H9 (cell line): ENCODE measurements at regions not wholly inside any gene's neighbourhood (a gene's known extent, or its start where the extent isn't known, plus 50 kb on each side); places are given as distances from the start of the nearest gene placed in this dataset.

Source experiments
- DNase-seq: peaks from one replicate; pipeline ENCODE4 v3.0.0-alpha.2; 2017
- H2AFZ ChIP-seq: one replicate; pipeline ENCODE4 v1.6.1; 2013; ENCODE audit warnings: mild to moderate bottlenecking, low read length, control low read depth, moderate library complexity
- H2AK5ac ChIP-seq: 2 replicates; pipeline ENCODE4 v1.6.1; 2013; ENCODE audit warnings: low read length, control low read depth, mixed read lengths; ENCODE audit not compliant: insufficient read length
- H2BK120ac ChIP-seq: one replicate; pipeline ENCODE4 v1.6.1; 2013; ENCODE audit warnings: low read depth, mild to moderate bottlenecking, low read length, control low read depth, inconsistent platforms; ENCODE audit not compliant: poor library complexity, severe bottlenecking
- H2BK12ac ChIP-seq: 2 replicates; pipeline ENCODE4 v1.6.1; 2013; ENCODE audit warnings: low read length, control low read depth, mixed read lengths, low read depth; ENCODE audit not compliant: insufficient read length
- H2BK15ac ChIP-seq: 2 replicates; pipeline ENCODE4 v1.6.1; 2013; ENCODE audit warnings: low read depth, low read length, control low read depth
- H2BK20ac ChIP-seq: one replicate; pipeline ENCODE4 v1.6.1; 2013; ENCODE audit warnings: low read depth, mild to moderate bottlenecking, low read length, control low read depth, inconsistent platforms; ENCODE audit not compliant: poor library complexity, severe bottlenecking
- H2BK5ac ChIP-seq: 2 replicates; pipeline ENCODE4 v1.6.1; 2013; ENCODE audit warnings: low read length, control low read depth, mixed read lengths; ENCODE audit not compliant: insufficient read length
- H3K14ac ChIP-seq: 2 replicates; pipeline ENCODE4 v1.6.1; 2013; ENCODE audit warnings: low read length, control low read depth; ENCODE audit not compliant: insufficient read depth
- H3K18ac ChIP-seq: 2 replicates; pipeline ENCODE4 v1.6.1; 2013; ENCODE audit warnings: low read depth, mild to moderate bottlenecking, mixed read lengths, low read length, control low read depth; ENCODE audit not compliant: insufficient read length
- H3K23ac ChIP-seq: 2 replicates; pipeline ENCODE4 v1.6.1; 2013; ENCODE audit warnings: low read length, control low read depth, mixed read lengths, low read depth; ENCODE audit not compliant: insufficient read length
- H3K23me2 ChIP-seq: 2 replicates; pipeline ENCODE4 v1.6.1; 2013; ENCODE audit warnings: low read depth, mild to moderate bottlenecking, mixed read lengths, low read length, control low read depth; ENCODE audit not compliant: insufficient read length, poor library complexity, severe bottlenecking
- H3K27ac ChIP-seq: 2 replicates; pipeline ENCODE4 v1.5.1; 2013; ENCODE audit warnings: low read length, control low read depth, mixed read lengths, low read depth; ENCODE audit not compliant: insufficient read length
- H3K27me3 ChIP-seq: 2 replicates; pipeline ENCODE4 v1.6.1; 2013; ENCODE audit warnings: low read length, control low read depth, inconsistent platforms; ENCODE audit not compliant: insufficient read depth
- H3K4ac ChIP-seq: 2 replicates; pipeline ENCODE4 v1.6.1; 2013; ENCODE audit warnings: low read depth, mild to moderate bottlenecking, control low read depth, inconsistent platforms, low read length, moderate library complexity
- H3K4me1 ChIP-seq: 2 replicates; pipeline ENCODE4 v1.6.1; 2013; ENCODE audit warnings: low read length, control low read depth, inconsistent platforms; ENCODE audit not compliant: insufficient read depth
- H3K4me2 ChIP-seq: 2 replicates; pipeline ENCODE4 v1.6.1; 2013; ENCODE audit warnings: low read length, control low read depth, mixed read lengths; ENCODE audit not compliant: insufficient read length, insufficient read depth
- H3K56ac ChIP-seq: 2 replicates; pipeline ENCODE4 v1.6.1; 2013; ENCODE audit warnings: low read depth, mild to moderate bottlenecking, mixed read lengths, low read length, control low read depth; ENCODE audit not compliant: insufficient read length
- H3K79me1 ChIP-seq: 2 replicates; pipeline ENCODE4 v1.6.1; 2013; ENCODE audit warnings: low read depth, mild to moderate bottlenecking, moderate library complexity, low read length, control low read depth, inconsistent platforms; ENCODE audit not compliant: insufficient read depth, poor library complexity, severe bottlenecking
- H3K79me2 ChIP-seq: 2 replicates; pipeline ENCODE4 v1.6.1; 2013; ENCODE audit warnings: low read length, control low read depth, inconsistent platforms; ENCODE audit not compliant: insufficient read depth
- H3K9ac ChIP-seq: 2 replicates; pipeline ENCODE4 v1.6.1; 2013; ENCODE audit warnings: low read length, control low read depth, mixed read lengths; ENCODE audit not compliant: insufficient read length; ENCODE audit errors: extremely low read depth
- H3K9me3 ChIP-seq: one replicate; pipeline ENCODE4 v1.6.1; 2013; ENCODE audit warnings: low read depth, low read length, inconsistent platforms; ENCODE audit not compliant: control insufficient read depth
- H3T11ph ChIP-seq: one replicate; pipeline ENCODE4 v1.6.1; 2013; ENCODE audit warnings: mild to moderate bottlenecking, low read length, control low read depth, inconsistent platforms
- H4K20me1 ChIP-seq: one replicate; pipeline ENCODE4 v1.6.1; 2013; ENCODE audit not compliant: control insufficient read depth, insufficient read length, insufficient read depth
- H4K5ac ChIP-seq: 2 replicates; pipeline ENCODE4 v1.6.1; 2013; ENCODE audit warnings: low read depth, mild to moderate bottlenecking, mixed read lengths, low read length, control low read depth; ENCODE audit not compliant: insufficient read length
- H4K8ac ChIP-seq: replicated peaks from 2 replicates; pipeline ENCODE4 v1.6.1; 2013; ENCODE audit warnings: low read length, control low read depth, mixed read lengths, low read depth; ENCODE audit not compliant: insufficient read length
- H4K91ac ChIP-seq: 2 replicates; pipeline ENCODE4 v1.6.1; 2013; ENCODE audit warnings: low read depth, mild to moderate bottlenecking, moderate library complexity, mixed read lengths, low read length, control low read depth; ENCODE audit not compliant: insufficient read length
- H3K27ac Mint-ChIP-seq, 3 experiments: 2 replicates in 2 of 3; 3 replicates in 1 of 3; pipeline ENCODE4 v1.8.0; 2020 to 2021; ENCODE audit warnings: mixed read lengths in 3 of 3, mild to moderate bottlenecking in 1 of 3, moderate library complexity in 1 of 3
- H3K27me3 Mint-ChIP-seq: 2 replicates; pipeline ENCODE4 v1.8.0; 2021; ENCODE audit warnings: low read depth, mild to moderate bottlenecking, moderate library complexity, mixed read lengths
- H3K36me3 Mint-ChIP-seq, 3 experiments: 2 replicates in 2 of 3; 3 replicates in 1 of 3; pipeline ENCODE4 v1.8.0; 2020 to 2021; ENCODE audit warnings: low read depth in 3 of 3, mixed read lengths in 3 of 3; ENCODE audit not compliant: insufficient read depth in 1 of 3
- H3K4me1 Mint-ChIP-seq, 2 experiments: 2 replicates each; pipeline ENCODE4 v1.8.0; 2020; ENCODE audit warnings: mixed read lengths in 2 of 2
- H3K4me3 Mint-ChIP-seq, 2 experiments: 2 replicates in 1 of 2; 3 replicates in 1 of 2; pipeline ENCODE4 v1.8.0; 2020 to 2021; ENCODE audit warnings: mild to moderate bottlenecking in 2 of 2, mixed read lengths in 2 of 2, moderate library complexity in 1 of 2
- H3K9me3 Mint-ChIP-seq, 2 experiments: 2 replicates in 1 of 2; 3 replicates in 1 of 2; pipeline ENCODE4 v1.8.0; 2020; ENCODE audit warnings: mild to moderate bottlenecking in 2 of 2, mixed read lengths in 2 of 2, moderate library complexity in 1 of 2
- WGBS: extraction: QIAGEN DNeasy Blood & Tissue Kit; methylation state at CpG from one replicate; pipeline ENCODE4 v1.1.7; 2013; ENCODE audit warnings: missing lambda C conversion rate, low lambda C conversion rate, mixed read lengths; ENCODE audit not compliant: insufficient read length; ENCODE audit errors: extremely low coverage; 5-methylcytosine and 5-hydroxymethylcytosine counted together
- TF ChIP-seq, protein P1 (sequence below): fragments of 200-600 bp; sonication (generic); conservative IDR thresholded peaks from 3 replicates; pipeline ENCODE4 v1.8.0; 2021; ENCODE audit warnings: antibody characterized with exemption, mild to moderate bottlenecking

DNA sequence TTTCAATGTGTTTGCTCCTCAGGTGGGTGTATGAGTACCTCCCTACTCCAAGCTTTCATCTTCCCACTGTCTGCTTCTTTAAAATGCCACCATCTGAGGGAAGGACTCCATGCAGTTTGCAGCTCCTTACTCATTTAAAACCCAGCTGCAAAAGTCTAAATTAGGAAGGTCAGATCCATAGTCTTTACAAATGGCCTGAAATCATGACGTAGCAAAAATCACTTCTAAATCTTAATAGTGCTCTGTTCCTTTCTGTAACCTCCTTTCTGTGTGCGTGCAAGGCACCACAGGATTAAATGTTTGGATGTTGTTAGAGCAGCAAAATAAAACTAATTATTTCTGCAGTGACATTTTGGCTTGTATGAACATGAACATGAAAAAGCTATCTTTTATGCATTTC lies 366.9 kb upstream of the IGFBP3 start:
- Histone ChIP-seq H3K23ac (no peak overlapping the region), H2BK12ac (no peak overlapping the region), H3K4me1 (peaks cover 2% of the 10 kb centered on the region; the same call in 1 of the 2 replicates), H3K79me2 (no peaks in the 10 kb centered on the region), H4K8ac (no peak overlapping the region), H2BK20ac (no peak overlapping the region), H3K18ac (no peak overlapping the region), H2AFZ (no peak overlapping the region), H4K5ac (no peak overlapping the region), H3K56ac (no peak overlapping the region), H2BK5ac (no peak overlapping the region), H2BK120ac (no peak overlapping the region), H3K27me3 (no peaks in the 10 kb centered on the region), H3K4ac (no peak overlapping the region), H3K23me2 (no peaks in the 10 kb centered on the region), H3K9me3 (no peaks in the 10 kb centered on the region), H4K91ac (no peak overlapping the region), H3K14ac (no peak overlapping the region), H3K9ac (no peak overlapping the region), H2AK5ac (no peak overlapping the region), H3T11ph (no peak overlapping the region), H3K79me1 (no peaks in the 10 kb centered on the region), H3K27ac (no peak overlapping the region), H2BK15ac (no peak overlapping the region), H4K20me1 (no peaks in the 10 kb centered on the region), H3K4me2 (no peak overlapping the region)
- Mint-ChIP-seq H3K27ac (0 out of 7 replicates have a peak overlapping the region, but pooled peaks of 1 of the 3 experiments have one; percentile 8), H3K4me1 (peaks cover 21 to 25% of the 10 kb centered on the region in 2 experiments), H3K9me3 (no peaks in the 10 kb centered on the region), H3K4me3 (no peak overlapping the region), H3K27me3 (no peaks in the 10 kb centered on the region), H3K36me3 (no peaks in the 10 kb centered on the region)
- no peak for DNase-seq
- no CpG with 5 or more reads among the region's 2 CpGs for WGBS
- TF ChIP-seq, protein P1, sequence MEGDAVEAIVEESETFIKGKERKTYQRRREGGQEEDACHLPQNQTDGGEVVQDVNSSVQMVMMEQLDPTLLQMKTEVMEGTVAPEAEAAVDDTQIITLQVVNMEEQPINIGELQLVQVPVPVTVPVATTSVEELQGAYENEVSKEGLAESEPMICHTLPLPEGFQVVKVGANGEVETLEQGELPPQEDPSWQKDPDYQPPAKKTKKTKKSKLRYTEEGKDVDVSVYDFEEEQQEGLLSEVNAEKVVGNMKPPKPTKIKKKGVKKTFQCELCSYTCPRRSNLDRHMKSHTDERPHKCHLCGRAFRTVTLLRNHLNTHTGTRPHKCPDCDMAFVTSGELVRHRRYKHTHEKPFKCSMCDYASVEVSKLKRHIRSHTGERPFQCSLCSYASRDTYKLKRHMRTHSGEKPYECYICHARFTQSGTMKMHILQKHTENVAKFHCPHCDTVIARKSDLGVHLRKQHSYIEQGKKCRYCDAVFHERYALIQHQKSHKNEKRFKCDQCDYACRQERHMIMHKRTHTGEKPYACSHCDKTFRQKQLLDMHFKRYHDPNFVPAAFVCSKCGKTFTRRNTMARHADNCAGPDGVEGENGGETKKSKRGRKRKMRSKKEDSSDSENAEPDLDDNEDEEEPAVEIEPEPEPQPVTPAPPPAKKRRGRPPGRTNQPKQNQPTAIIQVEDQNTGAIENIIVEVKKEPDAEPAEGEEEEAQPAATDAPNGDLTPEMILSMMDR, result no peak
